NB4 (cell line): ENCODE measurements at regions not wholly inside any gene's neighbourhood (a gene's known extent, or its start where the extent isn't known, plus 50 kb on each side); places are given as distances from the start of the nearest gene placed in this dataset.

Experiments used
- DNase-seq: peaks from one replicate; pipeline ENCODE4 v3.0.0; 2010; ENCODE audit warnings: low read depth
- H3K4me3 ChIP-seq: one replicate; pipeline ENCODE4 v1.5.1; 2011; ENCODE audit warnings: mild to moderate bottlenecking, low read depth, low read length, moderate library complexity
- CTCF ChIP-seq: IDR thresholded peaks from one replicate; pipeline ENCODE4 v1.5.1; 2012; ENCODE audit warnings: low read depth, low read length
- MYC ChIP-seq: IDR thresholded peaks from 2 replicates; pipeline ENCODE4 v1.6.1; 2011; ENCODE audit warnings: low read depth, low read length
- POLR2A ChIP-seq: IDR thresholded peaks from 2 replicates; pipeline ENCODE4 v1.6.1; 2011; ENCODE audit warnings: mild to moderate bottlenecking; ENCODE audit not compliant: insufficient read length; ENCODE audit errors: extremely low read depth
- TF ChIP-seq, protein P1 (sequence below): IDR thresholded peaks from 2 replicates; pipeline ENCODE4 v1.6.1; 2011; ENCODE audit warnings: low read depth, low read length

GRCh38 chr12:89185181-89185580 lies 167.1 kb downstream of the DUSP6 start:
- TF ChIP-seq MYC, result no peak
- TF ChIP-seq, protein P1, sequence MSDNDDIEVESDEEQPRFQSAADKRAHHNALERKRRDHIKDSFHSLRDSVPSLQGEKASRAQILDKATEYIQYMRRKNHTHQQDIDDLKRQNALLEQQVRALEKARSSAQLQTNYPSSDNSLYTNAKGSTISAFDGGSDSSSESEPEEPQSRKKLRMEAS, result no peak
- peak; percentile 59 for DNase-seq
- H3K4me3 ChIP-seq, result no peak overlapping the region

DNA sequence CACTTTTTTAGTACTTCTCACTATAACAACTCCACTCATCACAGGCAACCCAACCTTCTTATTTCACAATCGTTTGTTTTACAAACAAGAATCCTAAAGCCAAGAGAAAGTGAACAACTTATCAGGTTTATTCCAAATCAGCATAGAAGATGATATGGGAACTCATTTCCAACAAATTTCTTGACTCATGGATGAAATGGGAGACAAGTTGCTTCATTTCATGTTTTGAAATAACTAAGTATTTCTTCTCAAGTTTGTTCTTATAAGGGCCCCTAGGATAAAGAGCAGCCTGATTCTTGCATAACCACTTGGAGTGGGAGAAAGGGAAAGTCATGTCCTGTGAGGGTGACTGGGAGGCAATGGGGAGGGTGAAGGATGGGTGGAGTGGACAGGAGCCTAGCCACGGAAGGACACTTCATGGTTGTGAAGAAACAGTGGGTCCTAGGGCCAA lies 168.3 kb downstream of the DUSP6 start:
- no peak for TF ChIP-seq CTCF
- TF ChIP-seq MYC, result no peak
- TF ChIP-seq, protein P1, result no peak
- no peak for TF ChIP-seq POLR2A
- H3K4me3 ChIP-seq, result no peak overlapping the region
- peak; percentile 41 for DNase-seq

- TF ChIP-seq POLR2A, result no peak
- TF ChIP-seq, protein P1, result no peak
- TF ChIP-seq CTCF, result no peak
- TF ChIP-seq MYC, result no peak
- H3K4me3 ChIP-seq, result no peak overlapping the region
- DNase-seq, result peak; percentile 76
Observed at GRCh38 chr12:89181271-89181920, 170.9 kb downstream of the DUSP6 start.

DNA sequence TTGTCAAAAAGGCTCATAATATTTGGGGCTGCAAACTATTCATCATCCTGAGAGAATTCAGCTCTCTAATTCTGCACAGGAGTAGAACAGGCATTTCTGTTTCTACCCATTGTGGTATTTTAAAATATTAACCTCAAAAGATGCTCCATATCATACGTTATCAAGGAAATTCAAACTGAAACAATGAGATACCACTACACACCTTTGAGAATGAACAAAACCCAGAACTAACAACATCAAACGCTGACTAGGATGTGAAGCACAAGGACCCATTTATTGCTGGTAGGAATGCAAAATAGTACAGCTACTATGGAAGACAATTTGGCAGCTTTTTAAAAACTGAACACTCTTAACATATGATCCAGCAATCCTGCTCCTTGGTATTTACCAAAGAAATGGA lies 171.8 kb downstream of the DUSP6 start:
- DNase-seq, result no peak
- H3K4me3 ChIP-seq, result no peak overlapping the region
- TF ChIP-seq POLR2A (no peak), CTCF (no peak), MYC (no peak)
- TF ChIP-seq, protein P1, result no peak

DNA sequence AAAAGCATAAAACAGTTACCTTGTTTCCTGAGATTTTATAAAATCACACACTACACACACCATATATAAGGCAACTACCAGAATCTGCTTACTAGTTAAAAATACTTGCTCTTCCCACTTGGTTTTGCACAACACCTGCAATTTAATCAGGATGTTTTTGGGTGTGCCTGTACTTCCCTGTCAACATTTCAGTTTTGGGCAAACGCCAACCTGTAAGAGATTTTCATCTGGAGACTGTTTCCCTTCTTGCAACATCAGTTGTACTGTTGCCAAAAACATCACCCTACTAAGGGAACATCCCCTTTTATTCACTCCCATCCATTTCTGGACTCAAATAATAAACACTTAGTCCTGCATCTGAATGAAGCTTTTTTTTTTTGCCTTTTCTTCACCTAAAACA lies 172.3 kb downstream of the DUSP6 start:
- DNase-seq, result peak; percentile 85
- TF ChIP-seq MYC (no peak), POLR2A (no peak), CTCF (no peak)

GRCh38 chr12:89179245-89179644 lies 173.1 kb downstream of the DUSP6 start:
- H3K4me3 ChIP-seq, result no peak overlapping the region
- TF ChIP-seq POLR2A (no peak), MYC (no peak), CTCF (no peak)
- TF ChIP-seq, protein P1, result no peak
- DNase-seq, result no peak

More for the DNA sequence above, 172.3 kb downstream of the DUSP6 start:
- H3K4me3 ChIP-seq, result no peak overlapping the region
